ENCODE measurements at regions not wholly inside any gene's neighbourhood (a gene's known extent, or its start where the extent isn't known, plus 50 kb on each side); places are given as distances from the start of the nearest gene placed in this dataset.

DNA sequence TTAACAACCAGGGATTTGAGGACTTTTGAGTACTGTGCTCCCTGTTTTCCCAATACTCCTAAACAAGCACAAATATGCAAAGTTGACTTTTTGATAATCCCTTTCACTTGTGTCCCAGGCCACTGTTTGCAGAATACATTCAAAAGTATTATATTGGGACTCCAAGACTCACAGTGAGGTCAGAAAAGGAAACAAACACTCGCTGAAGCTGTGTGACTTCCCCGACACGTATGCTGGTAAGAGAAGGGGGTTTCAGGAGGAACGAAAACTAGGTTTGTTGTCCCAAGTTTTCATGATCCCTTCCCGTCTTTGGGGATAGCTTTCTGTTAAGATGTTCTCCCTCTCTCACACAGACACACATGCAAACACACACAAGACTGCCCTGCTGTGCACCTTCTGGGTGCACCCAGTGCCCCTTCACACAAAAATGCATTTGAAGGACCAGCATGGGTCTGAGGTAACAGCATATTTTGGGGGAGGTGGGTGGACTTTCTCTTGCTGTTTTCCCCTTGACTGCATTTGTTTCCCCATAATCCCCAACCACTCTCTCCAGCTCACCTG, 225.2 kb upstream of the PRICKLE2 start:
- no peak for TF ChIP-seq CTCF (IDR thresholded peaks at IDR 0.05)
- no peak for TF ChIP-seq POLR2A (IDR thresholded peaks at IDR 0.05)

Data from upper lobe of left lung (tissue), 4 donors.